K562 (cell line): ENCODE measurements at regions not wholly inside any gene's neighbourhood (a gene's known extent, or its start where the extent isn't known, plus 50 kb on each side); places are given as distances from the start of the nearest gene placed in this dataset.

Experiments used
- CHD2 ChIP-seq: IDR thresholded peaks from 2 replicates; pipeline ENCODE4 v1.6.1; 2011; ENCODE audit warnings: low read depth, low read length
- EZH2 ChIP-seq: IDR thresholded peaks from 2 replicates; pipeline ENCODE4 v1.6.1; 2012; ENCODE audit warnings: low read depth, mild to moderate bottlenecking, inconsistent platforms, low read length, borderline replicate concordance
- KAT7 ChIP-seq: sonication (generic); formaldehyde crosslinking; IDR thresholded peaks from 2 replicates; pipeline ENCODE4 v1.8.0; 2022; ENCODE audit warnings: missing genetic modification reagents, mild to moderate bottlenecking, borderline replicate concordance
- KLF1 ChIP-seq: fragments of 450-650 bp; IDR thresholded peaks from 2 replicates; pipeline ENCODE4 v1.6.1; 2016; ENCODE audit warnings: missing genetic modification characterization, missing compliant biosample characterization
- NFXL1 ChIP-seq: fragments of 450-650 bp; formaldehyde crosslinking; IDR thresholded peaks from 2 replicates; pipeline ENCODE4 v1.4.0; 2021; ENCODE audit warnings: mild to moderate bottlenecking
- POLR2A ChIP-seq: fragments of 450-650 bp; conservative IDR thresholded peaks from 2 replicates; pipeline ENCODE4 v1.6.1; 2016
- RCOR1 ChIP-seq, 2 experiments: IDR thresholded peaks; 2 replicates each; pipeline ENCODE4 v1.6.1; 2012; ENCODE audit warnings: low read depth in 2 of 2, low read length in 2 of 2, borderline replicate concordance in 1 of 2, improper control_type of control experiment in 1 of 2
- TEAD2 ChIP-seq: fragments of 450-650 bp; IDR thresholded peaks from 2 replicates; pipeline ENCODE4 v1.6.1; 2016; ENCODE audit warnings: missing genetic modification characterization, control low read depth, missing compliant biosample characterization
- TF ChIP-seq, protein P1 (sequence below), 3 experiments: IDR thresholded peaks in 2 of 3; conservative IDR thresholded peaks in 1 of 3; 2 replicates each; pipeline ENCODE4 v1.5.1; 2011 to 2012; ENCODE audit warnings: low read length in 3 of 3, mild to moderate bottlenecking in 3 of 3, control low read depth in 2 of 3, improper control_type of control experiment in 1 of 3, inconsistent platforms in 1 of 3, low read depth in 1 of 3, mixed read lengths in 1 of 3, moderate library complexity in 1 of 3; ENCODE audit not compliant: insufficient read depth in 2 of 3

DNA sequence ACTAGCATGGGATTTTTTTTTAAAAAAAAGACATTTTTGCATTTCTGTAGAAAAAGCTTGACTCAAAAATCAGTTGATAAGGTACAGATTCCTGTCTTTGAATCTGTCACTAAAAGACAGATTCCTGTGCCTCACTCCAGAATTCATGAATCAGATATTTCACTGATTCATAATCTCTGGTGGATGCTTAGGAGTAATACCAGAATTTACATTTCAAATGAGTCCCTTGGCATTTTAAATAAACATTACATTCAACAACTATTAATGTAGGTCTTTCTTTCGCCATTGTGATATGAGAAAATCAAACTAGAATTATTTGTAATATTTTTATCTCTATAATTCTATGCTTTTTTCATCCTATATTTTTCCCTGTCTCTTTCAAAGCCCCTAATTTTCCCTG lies 128.3 kb downstream of the APIP start:
- TF ChIP-seq, protein P1, sequence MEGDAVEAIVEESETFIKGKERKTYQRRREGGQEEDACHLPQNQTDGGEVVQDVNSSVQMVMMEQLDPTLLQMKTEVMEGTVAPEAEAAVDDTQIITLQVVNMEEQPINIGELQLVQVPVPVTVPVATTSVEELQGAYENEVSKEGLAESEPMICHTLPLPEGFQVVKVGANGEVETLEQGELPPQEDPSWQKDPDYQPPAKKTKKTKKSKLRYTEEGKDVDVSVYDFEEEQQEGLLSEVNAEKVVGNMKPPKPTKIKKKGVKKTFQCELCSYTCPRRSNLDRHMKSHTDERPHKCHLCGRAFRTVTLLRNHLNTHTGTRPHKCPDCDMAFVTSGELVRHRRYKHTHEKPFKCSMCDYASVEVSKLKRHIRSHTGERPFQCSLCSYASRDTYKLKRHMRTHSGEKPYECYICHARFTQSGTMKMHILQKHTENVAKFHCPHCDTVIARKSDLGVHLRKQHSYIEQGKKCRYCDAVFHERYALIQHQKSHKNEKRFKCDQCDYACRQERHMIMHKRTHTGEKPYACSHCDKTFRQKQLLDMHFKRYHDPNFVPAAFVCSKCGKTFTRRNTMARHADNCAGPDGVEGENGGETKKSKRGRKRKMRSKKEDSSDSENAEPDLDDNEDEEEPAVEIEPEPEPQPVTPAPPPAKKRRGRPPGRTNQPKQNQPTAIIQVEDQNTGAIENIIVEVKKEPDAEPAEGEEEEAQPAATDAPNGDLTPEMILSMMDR (IDR thresholded peaks at IDR 0.05 in 2 of 3, conservative IDR thresholded peaks at IDR 0.05 in 1 of 3; ENCODE audit: insufficient read depth in 2 of 3, low read depth in 1 of 3, low read length in 3 of 3), result no peak
- TF ChIP-seq NFXL1 (CRISPR knock-in tag) (no peak), TEAD2 (tag) (no peak), POLR2A (no peak), KAT7 (CRISPR knock-in tag) (no peak), KLF1 (no peak), CHD2 (no peak), RCOR1 (IDR thresholded peaks at IDR 0.05; ENCODE audit: borderline replicate concordance in 1 of 2, low read depth in 2 of 2, low read length in 2 of 2) (no peak), EZH2 (no peak)
